Bronchial epithelial cell (primary cell): ENCODE measurements at regions not wholly inside any gene's neighbourhood (a gene's known extent, or its start where the extent isn't known, plus 50 kb on each side); places are given as distances from the start of the nearest gene placed in this dataset.

ENCODE experiments used
- DNase-seq: peaks from one replicate; pipeline ENCODE4 v3.0.0-alpha.2; 2010; ENCODE audit warnings: low read depth
- FAIRE-seq: peaks from 2 replicates; lab custom pipeline; 2011; peaks lifted over from hg19 to GRCh38; lab: Jason Lieb, UNC
- H3K27me3 ChIP-seq: 2 replicates; pipeline ENCODE4 v1.5.1; 2011; ENCODE audit warnings: low read length; ENCODE audit not compliant: control insufficient read depth, insufficient read depth
- H3K36me3 ChIP-seq: 2 replicates; pipeline ENCODE4 v1.5.1; 2011; ENCODE audit warnings: low read length; ENCODE audit not compliant: control insufficient read depth, insufficient read depth
- H3K4me3 ChIP-seq: 2 replicates; pipeline ENCODE4 v1.5.1; 2011; ENCODE audit warnings: mild to moderate bottlenecking, low read depth, low read length, control low read depth
- CTCF ChIP-seq: IDR thresholded peaks from 2 replicates; pipeline ENCODE4 v1.5.1; 2011; ENCODE audit warnings: mild to moderate bottlenecking, moderate library complexity, low read length, control low read depth, inconsistent platforms; ENCODE audit not compliant: insufficient read depth, severe bottlenecking

DNA sequence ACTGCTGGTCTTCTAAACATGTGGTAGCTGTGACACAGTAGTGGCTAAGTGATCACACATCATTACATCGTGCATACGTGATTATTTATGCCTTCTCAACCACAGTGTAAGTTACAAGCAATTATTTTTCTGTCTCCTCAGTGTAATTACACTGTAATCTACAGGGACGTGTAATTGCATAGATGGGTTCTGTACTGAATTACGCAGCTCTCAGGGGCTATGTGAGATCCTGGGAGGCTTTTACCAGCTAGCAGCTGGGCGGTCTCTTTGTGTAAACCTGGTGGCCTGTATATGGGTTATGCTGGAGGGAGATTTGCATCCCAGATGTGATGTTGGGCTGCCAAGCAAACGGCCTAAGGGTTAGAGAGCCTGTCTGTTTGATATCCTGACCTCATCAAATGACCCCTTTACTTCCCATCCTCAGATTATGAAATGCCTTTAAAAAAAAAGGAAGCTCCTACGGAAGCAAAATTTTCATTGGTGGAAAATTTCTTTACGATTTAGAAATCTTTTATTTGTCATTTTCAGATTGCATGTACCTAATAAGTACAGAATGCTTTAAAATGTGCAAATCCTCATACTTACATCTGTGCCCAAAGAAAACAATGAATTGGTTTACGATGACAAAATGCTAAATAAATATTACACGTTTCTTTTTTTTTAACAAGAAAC, 402.8 kb upstream of the JAG1 start:
- DNase-seq (no peak), FAIRE-seq (no peak)
- Histone ChIP-seq H3K4me3 (no peak overlapping the region), H3K27me3 (no peaks in the 10 kb centered on the region), H3K36me3 (no peaks in the 10 kb centered on the region)
- no peak for TF ChIP-seq CTCF

GRCh38 chr20:11077226-11077625, 403.4 kb upstream of the JAG1 start:
- no peak for DNase-seq
- H3K4me3 ChIP-seq = no peak overlapping the region
- no peak for TF ChIP-seq CTCF
- H3K27me3 ChIP-seq = no peaks in the 10 kb centered on the region
- no peak for FAIRE-seq
- H3K36me3 ChIP-seq = no peaks in the 10 kb centered on the region

DNA sequence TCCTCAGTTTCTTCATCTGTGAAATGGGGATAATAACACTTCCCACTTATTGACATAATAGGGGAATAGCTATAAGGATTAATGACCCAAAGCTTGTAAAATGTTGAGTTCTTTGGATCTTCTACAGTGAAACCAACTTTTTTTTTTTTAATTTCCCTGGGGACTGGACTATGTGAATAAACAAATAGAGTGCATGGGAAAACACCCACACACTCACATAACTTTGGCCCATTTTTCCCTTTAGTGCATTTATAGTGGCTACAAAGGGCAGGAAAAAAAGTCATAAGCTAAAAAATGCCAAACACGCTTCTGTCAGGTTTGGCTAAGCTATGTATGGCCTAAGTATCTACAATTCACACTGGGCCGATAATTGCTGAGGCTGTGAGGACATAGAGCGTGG, 406.2 kb upstream of the JAG1 start:
- FAIRE-seq (no peak), DNase-seq (no peak)
- no peaks in the 10 kb centered on the region for H3K36me3 ChIP-seq
- H3K27me3 ChIP-seq = no peaks in the 10 kb centered on the region
- H3K4me3 ChIP-seq = no peak overlapping the region
- no peak for TF ChIP-seq CTCF

GRCh38 chr20:11080781-11081377, 407.1 kb upstream of the JAG1 start:
- no peak for FAIRE-seq
- TF ChIP-seq CTCF = no peak
- H3K27me3 ChIP-seq = no peaks in the 10 kb centered on the region
- peak; percentile 42 for DNase-seq
- no peaks in the 10 kb centered on the region for H3K36me3 ChIP-seq
- H3K4me3 ChIP-seq = no peak overlapping the region

GRCh38 chr20:11083841-11084240, 410.0 kb upstream of the JAG1 start:
- H3K36me3 ChIP-seq = no peaks in the 10 kb centered on the region
- peak; percentile 32 for FAIRE-seq
- no peak for TF ChIP-seq CTCF
- no peaks in the 10 kb centered on the region for H3K27me3 ChIP-seq
- peak; percentile 74 for DNase-seq
- H3K4me3 ChIP-seq = no peak overlapping the region

DNA sequence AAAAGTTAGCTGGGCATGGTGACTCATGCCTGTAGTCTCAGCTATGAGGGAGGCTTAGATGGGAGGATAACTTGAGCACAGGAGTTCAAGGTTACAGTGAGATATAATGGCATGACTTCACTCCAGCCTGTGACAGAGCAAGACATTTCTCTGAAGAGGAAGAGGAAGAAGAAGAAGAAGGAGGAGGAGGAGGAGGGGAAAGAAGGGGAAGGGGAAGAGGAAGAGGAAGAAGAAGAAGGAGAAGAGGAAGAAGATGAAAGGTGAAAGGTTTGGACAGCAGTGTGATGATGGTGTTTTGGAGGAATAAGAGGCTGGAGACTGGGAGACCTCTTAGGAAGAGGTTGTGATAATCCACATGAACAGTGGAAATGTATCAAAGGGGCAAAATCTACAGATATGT, 410.7 kb upstream of the JAG1 start:
- Histone ChIP-seq H3K27me3 (no peaks in the 10 kb centered on the region), H3K36me3 (no peaks in the 10 kb centered on the region), H3K4me3 (no peak overlapping the region)
- TF ChIP-seq CTCF = no peak
- no peak for DNase-seq
- no peak for FAIRE-seq
